Endothelial cell of umbilical vein (primary cell): ENCODE measurements at regions not wholly inside any gene's neighbourhood (a gene's known extent, or its start where the extent isn't known, plus 50 kb on each side); places are given as distances from the start of the nearest gene placed in this dataset.

Experiments
- BruUV-seq: library from RNA; stranded (reverse); fragments of 400-500 nt; replicated peaks from 2 replicates; lab custom pipeline; 2021; lab: Mats Ljungman, UMichigan
- CTCF ChIA-PET: fragments of 300-600, 350-600 bp; sonication (Branson Sonifier 250); formaldehyde crosslinking; loops from one replicate; lab custom pipeline; 2021; ENCODE audit warnings: antibody characterized with exemption, inconsistent platforms; lab: Charles Lee
- POLR2A ChIA-PET: fragments of 300-600, 350-600 bp; sonication (Branson Sonifier 250); formaldehyde crosslinking; loops from one replicate; lab custom pipeline; 2021; ENCODE audit warnings: antibody characterized with exemption, inconsistent platforms; lab: Charles Lee
- DNase-seq: peaks from one replicate; pipeline ENCODE4 v3.0.0-alpha.2; 2011; ENCODE audit warnings: low read depth, low spot score
- FAIRE-seq: peaks from 2 replicates; lab custom pipeline; 2011; peaks lifted over from hg19 to GRCh38; lab: Jason Lieb, UNC
- H2AFZ ChIP-seq: 2 replicates; pipeline ENCODE4 v1.6.0; 2012; ENCODE audit warnings: low read depth, low read length, control low read depth, inconsistent platforms
- H3K27ac ChIP-seq: 2 replicates; pipeline ENCODE4 v1.5.1; 2011; ENCODE audit warnings: low read depth, mild to moderate bottlenecking, control low read depth, low read length, moderate library complexity; ENCODE audit not compliant: insufficient read depth
- H3K27me3 ChIP-seq, 2 experiments: 2 replicates each; pipeline versions ENCODE4 v1.6.0 to v1.6.1; 2011; ENCODE audit warnings: low read length in 2 of 2, mixed read lengths in 1 of 2; ENCODE audit not compliant: control insufficient read depth in 2 of 2, insufficient read depth in 2 of 2
- H3K36me3 ChIP-seq, 2 experiments: 2 replicates in 1 of 2; 3 replicates in 1 of 2; pipeline ENCODE4 v1.5.1; 2011; ENCODE audit warnings: low read length in 2 of 2, mild to moderate bottlenecking in 1 of 2, moderate library complexity in 1 of 2; ENCODE audit not compliant: control insufficient read depth in 2 of 2, insufficient read depth in 2 of 2; ENCODE audit errors: extremely low read depth in 1 of 2
- H3K4me1 ChIP-seq: 3 replicates; pipeline ENCODE4 v1.5.1; 2011; ENCODE audit warnings: mild to moderate bottlenecking, low read length; ENCODE audit not compliant: control insufficient read depth, insufficient read depth; ENCODE audit errors: extremely low read depth
- H3K4me2 ChIP-seq: 2 replicates; pipeline ENCODE4 v1.6.1; 2011; ENCODE audit warnings: low read length, control low read depth, mixed read lengths; ENCODE audit not compliant: insufficient read depth
- H3K4me3 ChIP-seq, 3 experiments: fragments of 200-600 bp in 1 of 3; sonication (generic), shearing (Covaris generic) in 1 of 3; replicated peaks in 1 of 3; 2 replicates each; pipeline ENCODE4 v1.5.1; 2011 to 2016; ENCODE audit warnings: control low read depth in 3 of 3, low read length in 3 of 3, mild to moderate bottlenecking in 2 of 3, inconsistent platforms in 1 of 3, low read depth in 1 of 3, moderate library complexity in 1 of 3; ENCODE audit not compliant: insufficient read depth in 1 of 3
- H3K79me2 ChIP-seq: 2 replicates; pipeline ENCODE4 v1.6.0; 2012; ENCODE audit warnings: low read length, inconsistent platforms; ENCODE audit not compliant: control insufficient read depth, insufficient read depth
- H3K9ac ChIP-seq: replicated peaks from 2 replicates; pipeline ENCODE3; 2011; ENCODE audit warnings: low read length, control low read depth; ENCODE audit not compliant: insufficient read depth; ENCODE audit errors: extremely low read depth
- H3K9me1 ChIP-seq: replicated peaks from 3 replicates; pipeline ENCODE4 v1.6.0; 2011; ENCODE audit warnings: mild to moderate bottlenecking, low read length; ENCODE audit not compliant: control insufficient read depth, insufficient read depth; ENCODE audit errors: extremely low read depth
- H3K9me3 ChIP-seq: replicated peaks from 2 replicates; pipeline ENCODE4 v1.5.1; 2012; ENCODE audit warnings: low read length, inconsistent platforms; ENCODE audit not compliant: control insufficient read depth, insufficient read depth
- H4K20me1 ChIP-seq: replicated peaks from 2 replicates; pipeline ENCODE3; 2011; ENCODE audit warnings: mild to moderate bottlenecking, low read length; ENCODE audit not compliant: control insufficient read depth, insufficient read depth; ENCODE audit errors: extremely low read depth
- CTCF ChIP-seq, 2 donors: IDR thresholded peaks; 1 replicate in 1 of 2; 2 replicates in 1 of 2; pipeline ENCODE4 v1.5.1; 2011; ENCODE audit warnings: low read length in 2 of 2, mild to moderate bottlenecking in 2 of 2, moderate library complexity in 2 of 2, control low read depth in 1 of 2, inconsistent platforms in 1 of 2, low read depth in 1 of 2; ENCODE audit not compliant: insufficient read depth in 1 of 2; ENCODE audit errors: extremely low read depth in 1 of 2
- EZH2 ChIP-seq: IDR thresholded peaks from 2 replicates; pipeline ENCODE4 v1.6.1; 2012; ENCODE audit warnings: borderline replicate concordance, low read depth, mild to moderate bottlenecking, moderate library complexity, low read length, inconsistent platforms; ENCODE audit not compliant: severe bottlenecking
- FOS ChIP-seq: IDR thresholded peaks from 2 replicates; pipeline ENCODE4 v1.6.1; 2011; ENCODE audit warnings: mild to moderate bottlenecking, low read length, moderate library complexity, borderline replicate concordance; ENCODE audit not compliant: insufficient read depth
- GATA2 ChIP-seq: IDR thresholded peaks from 2 replicates; pipeline ENCODE4 v1.7.0; 2011; ENCODE audit warnings: low read depth, mild to moderate bottlenecking, moderate library complexity, mixed read lengths, low read length; ENCODE audit not compliant: insufficient read length, insufficient read depth
- JUN ChIP-seq: IDR thresholded peaks from 2 replicates; pipeline ENCODE4 v1.6.1; 2011; ENCODE audit warnings: borderline replicate concordance, low read depth; ENCODE audit not compliant: insufficient read length, insufficient read depth
- MAX ChIP-seq: IDR thresholded peaks from 2 replicates; pipeline ENCODE4 v1.6.1; 2011; ENCODE audit not compliant: insufficient read depth, insufficient read length
- MYC ChIP-seq: IDR thresholded peaks from one replicate; pipeline ENCODE4 v1.6.1; 2011; ENCODE audit warnings: mild to moderate bottlenecking, low read depth, low read length
- POLR2A ChIP-seq: IDR thresholded peaks from 2 replicates; pipeline ENCODE4 v1.6.1; 2012; ENCODE audit warnings: low read depth, mild to moderate bottlenecking, control low read depth, low read length
- POLR2AphosphoS5 ChIP-seq: IDR thresholded peaks from 2 replicates; pipeline ENCODE4 v1.6.1; 2012; ENCODE audit warnings: low read depth, mild to moderate bottlenecking, control low read depth, low read length, moderate library complexity; ENCODE audit not compliant: insufficient read depth
- dilution Hi-C: fragments of 300-500 bp; cut with MboI; formaldehyde crosslinking; loops from one replicate; pipeline ENCODE4 v1.15.0; 2019; ENCODE audit warnings: low sequenced_read_pairs; ENCODE audit not compliant: extremely low pct_ligation_motif_present
- intact Hi-C: fragments of 100-400 bp; cut with micrococcal nuclease; formaldehyde crosslinking; loops from one replicate; pipeline ENCODE4 v1.10.0; 2022

GRCh38 chr20:22305381-22305780, 279.0 kb downstream of the FOXA2 start:
- BruUV-seq = no TSS peak
- Histone ChIP-seq H3K9me1 (no peaks in the 10 kb centered on the region), H3K27ac (no peak overlapping the region), H2AFZ (no peak overlapping the region), H3K4me3 (no peak overlapping the region), H3K9ac (no peak overlapping the region), H3K9me3 (no peaks in the 10 kb centered on the region), H3K79me2 (no peaks in the 10 kb centered on the region), H3K4me2 (no peak overlapping the region), H3K27me3 (no peaks in the 10 kb centered on the region), H3K36me3 (no peaks in the 10 kb centered on the region), H4K20me1 (no peaks in the 10 kb centered on the region), H3K4me1 (no peaks in the 10 kb centered on the region)
- POLR2A ChIA-PET = no interaction called here
- FAIRE-seq (no peak), DNase-seq (no peak)
- no peak for TF ChIP-seq CTCF (IDR thresholded peaks at IDR 0.05; ENCODE audit: extremely low read depth in 1 of 2, insufficient read depth in 1 of 2, low read depth in 1 of 2, low read length in 2 of 2)
- no peak for TF ChIP-seq EZH2
- TF ChIP-seq POLR2A = no peak
- TF ChIP-seq POLR2AphosphoS5 = no peak
- TF ChIP-seq JUN = no peak
- no peak for TF ChIP-seq MAX
- no peak for TF ChIP-seq MYC
- no peak for TF ChIP-seq GATA2
- TF ChIP-seq FOS = no peak
- intact Hi-C loops (no loop called here), dilution Hi-C loops (no loop called here)
- CTCF ChIA-PET = no interaction called here
